ENCODE measurements at regions not wholly inside any gene's neighbourhood (a gene's known extent, or its start where the extent isn't known, plus 50 kb on each side); places are given as distances from the start of the nearest gene placed in this dataset.

- no peak for TF ChIP-seq ZNF407 (IDR thresholded peaks at IDR 0.05; ENCODE audit: low read depth)
- TF ChIP-seq GTF2B (IDR thresholded peaks at IDR 0.05; ENCODE audit: extremely low read depth, insufficient read length), result no peak
- TF ChIP-seq U2AF1 (optimal IDR thresholded peaks at IDR 0.05; ENCODE audit: low read depth, low read length), result no peak
- no peak for TF ChIP-seq SRF (CRISPR knock-in tag; IDR thresholded peaks at IDR 0.05)
- TF ChIP-seq SIN3B (IDR thresholded peaks at IDR 0.05; ENCODE audit: low read depth), result no peak
- TF ChIP-seq ATF1 (CRISPR knock-in tag; IDR thresholded peaks at IDR 0.05), result no peak
- no peak for TF ChIP-seq ATF1 (tag; IDR thresholded peaks at IDR 0.05)
- no peak for TF ChIP-seq CREB5 (CRISPR knock-in tag; IDR thresholded peaks at IDR 0.05)
- no peak for TF ChIP-seq ARID3A (IDR thresholded peaks at IDR 0.05; ENCODE audit: borderline replicate concordance, low read depth, low read length)
- TF ChIP-seq RBM39 (optimal IDR thresholded peaks at IDR 0.05; ENCODE audit: low read depth, low read length), result no peak
Measured at GRCh38 chr4:171517883-171518282, 295.3 kb upstream of the GALNTL6 start (continued).

All from K562 (cell line).